Prostate gland (tissue), 2 donors: ENCODE measurements at regions not wholly inside any gene's neighbourhood (a gene's known extent, or its start where the extent isn't known, plus 50 kb on each side); places are given as distances from the start of the nearest gene placed in this dataset.
"Not testable (repeated sequence)": the region's sequence is repeated elsewhere in the genome, so short reads cannot be mapped to it uniquely, and the experiment has no call there.

Source experiments
- DNase-seq: peaks from one replicate; pipeline ENCODE4 v3.0.0-alpha.2; 2019; ENCODE audit warnings: low spot score
- H3K27ac ChIP-seq, 2 donors: fragments of 200-600 bp; sonication (generic); 2 replicates each; pipeline ENCODE4 v1.5.1; 2017 to 2019
- H3K27me3 ChIP-seq: fragments of 200-600 bp; sonication (generic); replicated peaks from 2 replicates; pipeline ENCODE4 v1.5.1; 2019; ENCODE audit not compliant: insufficient read depth
- H3K36me3 ChIP-seq, 2 donors: fragments of 200-600 bp; sonication (generic); 1 replicate in 1 of 2; 2 replicates in 1 of 2; pipeline versions ENCODE4 v1.5.1 to v1.8.1; 2017 to 2019
- H3K4me1 ChIP-seq: fragments of 200-600 bp; sonication (generic); replicated peaks from 2 replicates; pipeline ENCODE4 v1.5.1; 2019
- H3K4me3 ChIP-seq, 2 donors: fragments of 200-600 bp; sonication (generic); 2 replicates each; pipeline ENCODE4 v1.5.1; 2017 to 2019
- H3K9me3 ChIP-seq: fragments of 200-600 bp; sonication (generic); 2 replicates; pipeline ENCODE4 v1.5.1; 2017
- POLR2A ChIP-seq: fragments of 450-650 bp; IDR thresholded peaks from one replicate; pipeline ENCODE4 v1.6.1; 2016; ENCODE audit warnings: antibody characterized with exemption, mild to moderate bottlenecking
- POLR2AphosphoS5 ChIP-seq: sonication (generic); formaldehyde crosslinking; IDR thresholded peaks from one replicate; pipeline ENCODE4 v1.6.1; 2017; ENCODE audit warnings: antibody characterized with exemption
- WGBS: methylation state at CpG from one replicate; pipeline ENCODE4 v1.1.5; 2018; 5-methylcytosine and 5-hydroxymethylcytosine counted together
- intact Hi-C: fragments of 100-400 bp; cut with DNase I; formaldehyde crosslinking; loops from one replicate; pipeline ENCODE4 v1.14.2; 2022
- TF ChIP-seq, protein P1 (sequence below), 4 experiments: fragments of 200-600 bp in 2 of 4; fragments of 450-650 bp in 2 of 4; sonication (generic) in 2 of 4; IDR thresholded peaks; 1 replicate in 3 of 4; 2 replicates in 1 of 4; pipeline ENCODE4 v1.5.1; 2016 to 2019; ENCODE audit warnings: antibody characterized with exemption in 4 of 4, mild to moderate bottlenecking in 2 of 4, moderate library complexity in 2 of 4

DNA sequence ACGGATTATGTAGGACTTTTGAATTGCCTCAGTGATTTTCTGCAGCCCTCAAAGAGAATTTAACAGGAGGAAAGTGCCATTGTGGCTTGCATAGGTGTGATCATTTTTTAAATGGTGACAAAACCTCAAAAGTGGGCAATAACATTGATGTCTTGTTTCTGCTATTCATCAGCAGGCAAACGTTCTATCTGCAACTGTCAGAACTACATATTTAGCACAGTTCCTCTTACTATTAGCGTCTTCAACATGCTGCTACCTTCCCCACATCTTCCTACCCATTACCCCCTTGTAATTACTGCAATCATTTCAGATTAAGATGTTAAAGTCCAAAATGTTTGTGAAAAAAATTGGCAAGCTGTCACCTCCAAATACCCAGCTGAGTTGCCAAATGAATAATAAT is 254.6 kb downstream of the SMARCA2 start:
- H3K27ac ChIP-seq, result no peak overlapping the region
- 82% methylated on average over 3 of the region's 3 CpGs for WGBS
- no peaks in the 10 kb centered on the region for H3K4me1 ChIP-seq
- no peaks in the 10 kb centered on the region for H3K36me3 ChIP-seq
- H3K9me3 ChIP-seq, result no peaks in the 10 kb centered on the region
- no peak overlapping the region for H3K4me3 ChIP-seq
- TF ChIP-seq, protein P1, sequence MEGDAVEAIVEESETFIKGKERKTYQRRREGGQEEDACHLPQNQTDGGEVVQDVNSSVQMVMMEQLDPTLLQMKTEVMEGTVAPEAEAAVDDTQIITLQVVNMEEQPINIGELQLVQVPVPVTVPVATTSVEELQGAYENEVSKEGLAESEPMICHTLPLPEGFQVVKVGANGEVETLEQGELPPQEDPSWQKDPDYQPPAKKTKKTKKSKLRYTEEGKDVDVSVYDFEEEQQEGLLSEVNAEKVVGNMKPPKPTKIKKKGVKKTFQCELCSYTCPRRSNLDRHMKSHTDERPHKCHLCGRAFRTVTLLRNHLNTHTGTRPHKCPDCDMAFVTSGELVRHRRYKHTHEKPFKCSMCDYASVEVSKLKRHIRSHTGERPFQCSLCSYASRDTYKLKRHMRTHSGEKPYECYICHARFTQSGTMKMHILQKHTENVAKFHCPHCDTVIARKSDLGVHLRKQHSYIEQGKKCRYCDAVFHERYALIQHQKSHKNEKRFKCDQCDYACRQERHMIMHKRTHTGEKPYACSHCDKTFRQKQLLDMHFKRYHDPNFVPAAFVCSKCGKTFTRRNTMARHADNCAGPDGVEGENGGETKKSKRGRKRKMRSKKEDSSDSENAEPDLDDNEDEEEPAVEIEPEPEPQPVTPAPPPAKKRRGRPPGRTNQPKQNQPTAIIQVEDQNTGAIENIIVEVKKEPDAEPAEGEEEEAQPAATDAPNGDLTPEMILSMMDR (IDR thresholded peaks at IDR 0.05), result no peak
- H3K27me3 ChIP-seq, result no peaks in the 10 kb centered on the region
- intact Hi-C loops, result loop anchor here (10.0 kb wide), 1 partner anchor 225 kb away; no protein-coding TSS in a partner anchor
- DNase-seq, result no peak

GRCh38 chr9:2270565-2270964 is 255.4 kb downstream of the SMARCA2 start:
- TF ChIP-seq, protein P1 (IDR thresholded peaks at IDR 0.05), result no peak
- TF ChIP-seq POLR2A (no peak), POLR2AphosphoS5 (no peak)
- Histone ChIP-seq H3K27me3 (no peaks in the 10 kb centered on the region), H3K9me3 (no peaks in the 10 kb centered on the region), H3K36me3 (no peaks in the 10 kb centered on the region), H3K4me1 (no peaks in the 10 kb centered on the region), H3K27ac (no peak overlapping the region), H3K4me3 (no peak overlapping the region)
- DNase-seq, result no peak
- intact Hi-C loops, result no loop called here
- 91% methylated on average over 5 of the region's 5 CpGs for WGBS

GRCh38 chr9:2271426-2271825 is 256.3 kb downstream of the SMARCA2 start:
- Histone ChIP-seq H3K27ac (no peak overlapping the region), H3K27me3 (no peaks in the 10 kb centered on the region), H3K4me3 (no peak overlapping the region), H3K36me3 (no peaks in the 10 kb centered on the region), H3K9me3 (no peaks in the 10 kb centered on the region), H3K4me1 (no peaks in the 10 kb centered on the region)
- 38% methylated on average over 4 of the region's 4 CpGs for WGBS
- intact Hi-C loops, result no loop called here
- DNase-seq, result no peak
- TF ChIP-seq, protein P1 (IDR thresholded peaks at IDR 0.05), result no peak
- TF ChIP-seq POLR2A (no peak), POLR2AphosphoS5 (no peak)

DNA sequence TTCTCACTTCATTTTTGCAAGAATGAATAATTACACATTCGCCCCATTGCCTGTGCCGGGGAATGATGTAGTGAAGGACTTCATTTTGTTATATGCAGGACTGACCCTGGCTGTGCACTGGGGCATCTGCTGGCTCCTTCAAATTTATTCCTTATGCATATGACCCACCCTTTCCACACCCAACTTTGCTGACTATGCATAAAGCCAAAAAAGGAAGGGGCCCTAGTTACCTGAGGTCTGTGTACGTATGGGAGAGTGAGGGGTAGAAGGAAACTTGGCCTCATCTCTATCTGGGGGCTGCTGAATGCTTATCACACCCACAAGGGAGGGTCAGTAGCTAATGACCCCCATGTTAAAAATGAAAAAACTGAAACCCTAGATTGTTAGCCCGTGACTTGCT is 259.6 kb downstream of the SMARCA2 start:
- no peak for DNase-seq
- TF ChIP-seq POLR2A, result no peak
- WGBS, result 73% methylated on average over 4 of the region's 4 CpGs
- H3K27me3 ChIP-seq, result no peaks in the 10 kb centered on the region
- no peaks in the 10 kb centered on the region for H3K4me1 ChIP-seq
- no peaks in the 10 kb centered on the region for H3K9me3 ChIP-seq
- intact Hi-C loops, result no loop called here
- no peak overlapping the region for H3K27ac ChIP-seq
- no peaks in the 10 kb centered on the region for H3K36me3 ChIP-seq
- no peak overlapping the region for H3K4me3 ChIP-seq

- H3K4me3 ChIP-seq, result no peak overlapping the region
- no peaks in the 10 kb centered on the region for H3K27me3 ChIP-seq
- no peaks in the 10 kb centered on the region for H3K4me1 ChIP-seq
- no peaks in the 10 kb centered on the region for H3K36me3 ChIP-seq
- WGBS, result 97% methylated on average over 10 of the region's 10 CpGs
- TF ChIP-seq POLR2A (no peak), POLR2AphosphoS5 (no peak)
- TF ChIP-seq, protein P1 (IDR thresholded peaks at IDR 0.05), result no peak
- no peak overlapping the region for H3K27ac ChIP-seq
- intact Hi-C loops, result no loop called here
- H3K9me3 ChIP-seq, result no peaks in the 10 kb centered on the region
- no peak for DNase-seq
Measured at GRCh38 chr9:2276296-2276695, 261.1 kb downstream of the SMARCA2 start.

GRCh38 chr9:2277133-2277532 is 262.0 kb downstream of the SMARCA2 start:
- H3K36me3 ChIP-seq, H3K4me3 ChIP-seq, H3K27ac ChIP-seq, H3K4me1 ChIP-seq, H3K27me3 ChIP-seq, DNase-seq, H3K9me3 ChIP-seq, intact Hi-C loops: not testable (repeated sequence)
- WGBS, result 80% methylated on average over 8 of the region's 9 CpGs

DNA sequence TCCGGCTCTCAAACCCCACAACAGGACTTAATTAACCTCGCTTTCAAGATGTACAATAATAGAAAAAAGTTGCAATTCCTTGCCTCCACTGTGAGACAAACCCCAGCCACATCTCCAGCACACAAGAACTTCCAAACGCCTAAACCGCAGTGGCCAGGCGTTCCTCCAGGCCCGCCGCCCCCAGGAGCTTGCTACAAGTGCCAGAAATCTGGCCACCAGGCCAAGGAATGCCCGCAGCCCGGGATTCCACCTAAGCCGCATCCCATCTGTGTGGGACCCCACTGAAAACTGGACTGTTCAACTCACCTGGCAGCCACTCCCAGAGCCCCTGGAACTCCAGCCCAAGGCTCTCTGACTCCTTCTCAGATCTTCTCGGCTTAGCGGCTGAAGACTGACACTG is 262.5 kb downstream of the SMARCA2 start:
- H3K27ac ChIP-seq, H3K4me3 ChIP-seq, H3K4me1 ChIP-seq, DNase-seq, H3K36me3 ChIP-seq, H3K27me3 ChIP-seq, intact Hi-C loops, H3K9me3 ChIP-seq: not testable (repeated sequence)
- 95% methylated on average over 12 of the region's 12 CpGs for WGBS

- H3K36me3 ChIP-seq, H3K4me3 ChIP-seq, H3K4me1 ChIP-seq, DNase-seq, H3K9me3 ChIP-seq, H3K27ac ChIP-seq, intact Hi-C loops, H3K27me3 ChIP-seq: not testable (repeated sequence)
- 95% methylated on average over 8 of the region's 8 CpGs for WGBS
Measured at GRCh38 chr9:2279138-2279537, 264.0 kb downstream of the SMARCA2 start.
